ENCODE measurements at regions not wholly inside any gene's neighbourhood (a gene's known extent, or its start where the extent isn't known, plus 50 kb on each side); places are given as distances from the start of the nearest gene placed in this dataset.

DNA sequence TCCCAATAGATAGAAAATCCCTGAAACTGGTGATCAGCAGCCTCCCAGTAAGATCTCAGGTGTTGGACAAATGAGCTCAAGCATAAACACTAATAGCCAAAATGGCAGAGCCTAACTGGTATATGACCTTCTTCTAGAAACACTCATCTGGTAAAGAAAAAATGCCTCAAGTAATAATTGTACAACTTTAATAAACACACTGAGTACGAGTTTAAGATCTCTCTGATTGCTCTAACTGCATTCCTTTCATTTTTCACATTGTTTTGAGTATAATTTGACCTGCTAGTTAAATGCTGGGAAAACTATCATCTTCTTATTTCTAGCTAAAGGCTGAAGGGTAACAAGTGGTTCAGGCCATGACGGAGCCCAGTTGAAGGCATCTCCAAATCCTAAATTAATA is 2009.5 kb upstream of the PCDH20 start:
- Histone ChIP-seq H2AFZ (ENCODE audit: low read length) (no peak overlapping the region), H3K4me1 (ENCODE audit: insufficient read depth, low read length, poor library complexity, severe bottlenecking) (no peaks in the 10 kb centered on the region), H3K9me3 (ENCODE audit: insufficient read depth, low read depth, low read length) (no peaks in the 10 kb centered on the region)

DNA sequence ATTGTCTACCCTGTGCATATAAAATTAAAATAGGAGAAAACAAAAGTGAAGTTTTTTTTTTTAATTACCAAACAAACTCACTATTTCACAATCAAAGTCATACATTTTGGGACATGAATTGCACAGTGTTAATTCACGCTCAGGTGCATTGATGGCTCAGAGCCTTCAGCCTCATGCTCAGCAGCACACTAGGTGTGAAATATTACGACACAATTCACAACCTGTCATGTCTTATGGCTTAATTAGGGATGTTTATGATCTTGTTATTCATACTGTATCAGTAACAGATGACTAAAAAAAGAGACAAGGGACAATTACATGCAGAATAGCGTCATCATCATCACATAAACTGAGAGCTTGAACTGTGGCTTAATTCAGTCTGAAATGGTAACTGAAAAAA is 2005.5 kb upstream of the PCDH20 start:
- no peaks in the 10 kb centered on the region for H3K36me3 ChIP-seq (ENCODE audit: insufficient read depth, low read length)
- no peaks in the 10 kb centered on the region for H3K27me3 ChIP-seq (ENCODE audit: insufficient read depth, low read length, poor library complexity, severe bottlenecking)
- no peaks in the 10 kb centered on the region for H3K9me2 ChIP-seq (replicated peaks; ENCODE audit: low read depth, low read length)
- H2AFZ ChIP-seq (ENCODE audit: low read length), result no peak overlapping the region
- TF ChIP-seq, protein P1, sequence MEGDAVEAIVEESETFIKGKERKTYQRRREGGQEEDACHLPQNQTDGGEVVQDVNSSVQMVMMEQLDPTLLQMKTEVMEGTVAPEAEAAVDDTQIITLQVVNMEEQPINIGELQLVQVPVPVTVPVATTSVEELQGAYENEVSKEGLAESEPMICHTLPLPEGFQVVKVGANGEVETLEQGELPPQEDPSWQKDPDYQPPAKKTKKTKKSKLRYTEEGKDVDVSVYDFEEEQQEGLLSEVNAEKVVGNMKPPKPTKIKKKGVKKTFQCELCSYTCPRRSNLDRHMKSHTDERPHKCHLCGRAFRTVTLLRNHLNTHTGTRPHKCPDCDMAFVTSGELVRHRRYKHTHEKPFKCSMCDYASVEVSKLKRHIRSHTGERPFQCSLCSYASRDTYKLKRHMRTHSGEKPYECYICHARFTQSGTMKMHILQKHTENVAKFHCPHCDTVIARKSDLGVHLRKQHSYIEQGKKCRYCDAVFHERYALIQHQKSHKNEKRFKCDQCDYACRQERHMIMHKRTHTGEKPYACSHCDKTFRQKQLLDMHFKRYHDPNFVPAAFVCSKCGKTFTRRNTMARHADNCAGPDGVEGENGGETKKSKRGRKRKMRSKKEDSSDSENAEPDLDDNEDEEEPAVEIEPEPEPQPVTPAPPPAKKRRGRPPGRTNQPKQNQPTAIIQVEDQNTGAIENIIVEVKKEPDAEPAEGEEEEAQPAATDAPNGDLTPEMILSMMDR (conservative IDR thresholded peaks at IDR 0.05; ENCODE audit: low read length), result no peak
- TF ChIP-seq EZH2phosphoT487 (IDR thresholded peaks at IDR 0.05; ENCODE audit: borderline replicate concordance), result no peak
- H3K4me3 ChIP-seq (ENCODE audit: low read length, poor library complexity, severe bottlenecking), result no peak overlapping the region
- H3K79me2 ChIP-seq (ENCODE audit: insufficient read depth, low read length), result no peaks in the 10 kb centered on the region
- H3K4me2 ChIP-seq (ENCODE audit: low read depth, low read length, poor library complexity, severe bottlenecking), result no peak overlapping the region
- no peak overlapping the region for H3K9ac ChIP-seq (ENCODE audit: low read depth, low read length, poor library complexity, severe bottlenecking)
- no peaks in the 10 kb centered on the region for H3F3A ChIP-seq (ENCODE audit: low read depth)
- no peaks in the 10 kb centered on the region for H3K4me1 ChIP-seq (ENCODE audit: insufficient read depth, low read length, poor library complexity, severe bottlenecking)
- no peaks in the 10 kb centered on the region for H4K20me1 ChIP-seq (ENCODE audit: insufficient read depth, low read length, poor library complexity, severe bottlenecking)
- no peaks in the 10 kb centered on the region for H3K9me3 ChIP-seq (ENCODE audit: insufficient read depth, low read depth, low read length)

More for the DNA sequence above, 2009.5 kb upstream of the PCDH20 start:
- Histone ChIP-seq H3F3A (ENCODE audit: low read depth) (no peaks in the 10 kb centered on the region), H3K9me2 (replicated peaks; ENCODE audit: low read depth, low read length) (no peaks in the 10 kb centered on the region), H3K9ac (ENCODE audit: low read depth, low read length, poor library complexity, severe bottlenecking) (no peak overlapping the region), H3K79me2 (ENCODE audit: insufficient read depth, low read length) (no peaks in the 10 kb centered on the region), H4K20me1 (ENCODE audit: insufficient read depth, low read length, poor library complexity, severe bottlenecking) (no peaks in the 10 kb centered on the region), H3K4me2 (ENCODE audit: low read depth, low read length, poor library complexity, severe bottlenecking) (no peak overlapping the region), H3K4me3 (ENCODE audit: low read length, poor library complexity, severe bottlenecking) (no peak overlapping the region), H3K27me3 (ENCODE audit: insufficient read depth, low read length, poor library complexity, severe bottlenecking) (no peaks in the 10 kb centered on the region), H3K36me3 (ENCODE audit: insufficient read depth, low read length) (no peaks in the 10 kb centered on the region)
- TF ChIP-seq, protein P1 (conservative IDR thresholded peaks at IDR 0.05; ENCODE audit: low read length), result no peak
- no peak for TF ChIP-seq EZH2phosphoT487 (IDR thresholded peaks at IDR 0.05; ENCODE audit: borderline replicate concordance)

DNA sequence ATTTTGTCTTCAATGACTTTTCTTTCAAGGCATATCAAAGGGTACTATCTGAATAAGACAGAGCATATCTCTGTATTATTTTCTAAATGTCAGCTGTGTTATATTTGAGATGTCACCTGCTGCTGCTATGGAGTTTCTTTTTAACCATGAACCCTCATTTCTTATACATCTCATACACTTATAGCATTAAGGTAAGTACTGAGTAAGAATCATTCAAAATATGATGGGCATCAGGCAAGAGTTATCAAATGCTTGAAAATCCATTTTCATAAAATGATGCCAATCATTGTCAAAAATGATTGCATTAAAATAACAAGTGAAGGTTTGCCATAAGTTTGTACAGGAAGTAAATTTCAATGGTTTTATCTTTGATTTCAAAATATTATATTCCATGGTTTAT is 2005.0 kb upstream of the PCDH20 start:
- H3K4me1 ChIP-seq (ENCODE audit: insufficient read depth, low read length, poor library complexity, severe bottlenecking), result no peaks in the 10 kb centered on the region
- H3K9ac ChIP-seq (ENCODE audit: low read depth, low read length, poor library complexity, severe bottlenecking), result no peak overlapping the region
- no peaks in the 10 kb centered on the region for H3K9me2 ChIP-seq (replicated peaks; ENCODE audit: low read depth, low read length)
- H4K20me1 ChIP-seq (ENCODE audit: insufficient read depth, low read length, poor library complexity, severe bottlenecking), result no peaks in the 10 kb centered on the region
- no peak overlapping the region for H3K4me2 ChIP-seq (ENCODE audit: low read depth, low read length, poor library complexity, severe bottlenecking)
- H3K36me3 ChIP-seq (ENCODE audit: insufficient read depth, low read length), result no peaks in the 10 kb centered on the region
- no peak overlapping the region for H3K4me3 ChIP-seq (ENCODE audit: low read length, poor library complexity, severe bottlenecking)
- no peak for TF ChIP-seq EZH2phosphoT487 (IDR thresholded peaks at IDR 0.05; ENCODE audit: borderline replicate concordance)
- TF ChIP-seq, protein P1 (conservative IDR thresholded peaks at IDR 0.05; ENCODE audit: low read length), result no peak
- H3K79me2 ChIP-seq (ENCODE audit: insufficient read depth, low read length), result no peaks in the 10 kb centered on the region
- no peaks in the 10 kb centered on the region for H3F3A ChIP-seq (ENCODE audit: low read depth)
- H3K9me3 ChIP-seq (ENCODE audit: insufficient read depth, low read depth, low read length), result peaks cover 4% of the 10 kb centered on the region; the same call in 1 of the 2 replicates
- no peaks in the 10 kb centered on the region for H3K27me3 ChIP-seq (ENCODE audit: insufficient read depth, low read length, poor library complexity, severe bottlenecking)
- H2AFZ ChIP-seq (ENCODE audit: low read length), result no peak overlapping the region

Measured in Loucy (cell line).